NB4 (cell line): ENCODE measurements at regions not wholly inside any gene's neighbourhood (a gene's known extent, or its start where the extent isn't known, plus 50 kb on each side); places are given as distances from the start of the nearest gene placed in this dataset.

ENCODE experiments used
- CTCF ChIP-seq: IDR thresholded peaks from one replicate; pipeline ENCODE4 v1.5.1; 2012; ENCODE audit warnings: low read depth, low read length
- POLR2A ChIP-seq: IDR thresholded peaks from 2 replicates; pipeline ENCODE4 v1.6.1; 2011; ENCODE audit warnings: mild to moderate bottlenecking; ENCODE audit not compliant: insufficient read length; ENCODE audit errors: extremely low read depth

- TF ChIP-seq POLR2A = no peak
- TF ChIP-seq CTCF = no peak
These were observed 193.6 kb downstream of the MTCL1 start for GRCh38 chr18:8899000-8899399.
